ENCODE measurements at regions not wholly inside any gene's neighbourhood (a gene's known extent, or its start where the extent isn't known, plus 50 kb on each side); places are given as distances from the start of the nearest gene placed in this dataset.

DNA sequence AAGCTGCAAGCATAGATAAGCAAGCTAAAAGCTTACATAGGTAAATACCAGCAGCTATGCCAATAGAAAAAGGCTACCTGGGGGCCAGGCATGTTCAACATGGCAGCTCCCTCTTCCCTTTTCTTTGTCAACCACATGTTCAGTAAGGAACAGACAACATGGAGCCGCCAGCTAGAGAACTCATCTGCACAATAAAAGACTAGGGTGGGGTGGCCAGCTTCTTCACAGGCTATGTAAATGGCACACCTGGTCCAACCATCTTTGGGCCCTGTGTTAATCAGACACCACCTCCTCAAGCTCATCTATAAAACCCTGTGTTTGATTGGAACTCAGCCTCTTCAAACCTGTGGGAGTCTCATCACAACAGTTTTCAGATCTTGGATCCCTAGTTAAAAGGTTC is 129.7 kb upstream of the TMPO start:
- H3K9me3 ChIP-seq (ENCODE audit: low read depth, low read length): no peaks in the 10 kb centered on the region
- no peaks in the 10 kb centered on the region for H3K36me3 ChIP-seq (ENCODE audit: insufficient read depth, low read length)
- no peak overlapping the region for H3K9ac ChIP-seq (ENCODE audit: insufficient read length)
- no peak for DNase-seq (ENCODE audit: low read depth, low spot score)
- no peak overlapping the region for H3K27ac ChIP-seq
- no peak overlapping the region for H3K4me3 ChIP-seq
- no peak for TF ChIP-seq FOXP2 (optimal IDR thresholded peaks at IDR 0.05; ENCODE audit: control extremely low read depth, extremely low read length, insufficient read depth)
- TF ChIP-seq EZH2 (IDR thresholded peaks at IDR 0.05): no peak
- no peak for TF ChIP-seq POLR2AphosphoS5 (IDR thresholded peaks at IDR 0.05; ENCODE audit: borderline replicate concordance, low read depth, low read length)

DNA sequence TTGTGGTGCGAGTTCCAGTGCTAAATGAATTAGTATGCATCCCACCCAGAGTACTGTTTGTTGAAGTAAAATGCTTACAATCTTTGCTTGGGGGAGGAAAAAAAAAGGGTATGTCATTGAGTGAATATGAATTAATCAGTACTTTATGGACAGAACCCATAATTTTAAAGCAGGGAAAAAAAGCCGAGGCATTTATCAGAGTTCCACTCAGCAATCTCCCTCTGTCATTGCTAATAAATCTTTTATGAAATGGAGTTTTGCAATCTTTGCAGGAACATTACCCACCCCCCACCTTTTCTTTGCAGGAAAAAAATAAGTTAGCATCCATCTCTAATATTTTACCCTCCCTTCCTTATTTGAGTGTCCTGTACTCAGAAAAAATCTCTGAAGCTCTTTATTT is 127.9 kb upstream of the TMPO start:
- no peak for DNase-seq (ENCODE audit: low read depth, low spot score)
- H3K4me3 ChIP-seq: peak overlapping the region; percentile 16; the same call in 1 of the 2 replicates
- no peak overlapping the region for H3K9ac ChIP-seq (ENCODE audit: insufficient read length)
- no peak for TF ChIP-seq EZH2 (IDR thresholded peaks at IDR 0.05)
- no peak for TF ChIP-seq POLR2AphosphoS5 (IDR thresholded peaks at IDR 0.05; ENCODE audit: borderline replicate concordance, low read depth, low read length)
- no peak for TF ChIP-seq FOXP2 (optimal IDR thresholded peaks at IDR 0.05; ENCODE audit: control extremely low read depth, extremely low read length, insufficient read depth)
- no peaks in the 10 kb centered on the region for H3K36me3 ChIP-seq (ENCODE audit: insufficient read depth, low read length)
- H3K9me3 ChIP-seq (ENCODE audit: low read depth, low read length): no peaks in the 10 kb centered on the region
- 0 out of 2 replicates have a peak overlapping the region, but pooled peaks have one; percentile 8 for H3K27ac ChIP-seq

DNA sequence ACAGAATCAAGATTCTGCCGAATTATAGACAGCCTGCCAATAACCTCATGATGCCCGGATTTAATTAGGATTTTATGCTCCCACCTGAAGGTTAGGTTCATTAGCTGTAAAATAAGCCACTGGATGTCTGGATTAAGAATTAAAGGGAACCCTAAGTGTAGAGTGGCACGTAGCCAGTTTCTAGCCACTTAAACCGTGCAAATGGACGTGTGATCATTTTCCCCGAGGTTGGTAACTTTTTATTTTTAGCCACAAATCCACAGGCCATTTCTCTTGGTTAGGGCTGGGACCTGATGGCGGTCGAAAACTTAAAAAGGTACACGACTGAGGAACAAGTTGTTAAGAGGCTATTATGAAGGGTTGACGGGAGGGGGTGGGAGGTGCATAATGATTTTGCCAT is 127.3 kb upstream of the TMPO start:
- no peak for TF ChIP-seq FOXP2 (optimal IDR thresholded peaks at IDR 0.05; ENCODE audit: control extremely low read depth, extremely low read length, insufficient read depth)
- no peak for TF ChIP-seq POLR2AphosphoS5 (IDR thresholded peaks at IDR 0.05; ENCODE audit: borderline replicate concordance, low read depth, low read length)
- TF ChIP-seq EZH2 (IDR thresholded peaks at IDR 0.05): no peak
- H3K9ac ChIP-seq (ENCODE audit: insufficient read length): no peak overlapping the region
- H3K4me3 ChIP-seq: no peak overlapping the region
- DNase-seq (ENCODE audit: low read depth, low spot score): no peak
- H3K27ac ChIP-seq: no peak overlapping the region
- H3K36me3 ChIP-seq (ENCODE audit: insufficient read depth, low read length): no peaks in the 10 kb centered on the region
- no peaks in the 10 kb centered on the region for H3K9me3 ChIP-seq (ENCODE audit: low read depth, low read length)

DNA sequence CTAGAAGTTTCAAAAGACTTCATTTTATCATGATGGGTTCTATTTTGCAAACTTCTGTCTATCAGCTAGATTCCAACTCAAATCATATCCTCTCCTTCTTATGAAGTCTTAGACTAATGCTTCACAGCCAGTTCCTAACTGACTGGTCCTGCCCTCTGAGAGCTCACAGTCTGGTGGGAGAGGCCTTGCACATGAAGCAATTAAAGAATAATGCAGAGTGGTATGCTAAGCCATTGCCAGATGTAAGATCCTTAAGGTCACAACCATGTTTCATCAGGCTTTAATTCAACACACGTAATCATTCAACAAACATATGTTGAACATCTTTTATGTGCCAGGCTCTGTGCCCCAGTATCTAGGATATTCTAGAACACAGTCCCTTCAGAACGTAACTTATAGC is 125.8 kb upstream of the TMPO start:
- H3K4me3 ChIP-seq: no peak overlapping the region
- no peaks in the 10 kb centered on the region for H3K36me3 ChIP-seq (ENCODE audit: insufficient read depth, low read length)
- H3K9ac ChIP-seq (ENCODE audit: insufficient read length): no peak overlapping the region
- no peaks in the 10 kb centered on the region for H3K9me3 ChIP-seq (ENCODE audit: low read depth, low read length)
- no peak overlapping the region for H3K27ac ChIP-seq
- DNase-seq (ENCODE audit: low read depth, low spot score): no peak
- TF ChIP-seq POLR2AphosphoS5 (IDR thresholded peaks at IDR 0.05; ENCODE audit: borderline replicate concordance, low read depth, low read length) (no peak), EZH2 (IDR thresholded peaks at IDR 0.05) (no peak), FOXP2 (optimal IDR thresholded peaks at IDR 0.05; ENCODE audit: control extremely low read depth, extremely low read length, insufficient read depth) (no peak)

DNA sequence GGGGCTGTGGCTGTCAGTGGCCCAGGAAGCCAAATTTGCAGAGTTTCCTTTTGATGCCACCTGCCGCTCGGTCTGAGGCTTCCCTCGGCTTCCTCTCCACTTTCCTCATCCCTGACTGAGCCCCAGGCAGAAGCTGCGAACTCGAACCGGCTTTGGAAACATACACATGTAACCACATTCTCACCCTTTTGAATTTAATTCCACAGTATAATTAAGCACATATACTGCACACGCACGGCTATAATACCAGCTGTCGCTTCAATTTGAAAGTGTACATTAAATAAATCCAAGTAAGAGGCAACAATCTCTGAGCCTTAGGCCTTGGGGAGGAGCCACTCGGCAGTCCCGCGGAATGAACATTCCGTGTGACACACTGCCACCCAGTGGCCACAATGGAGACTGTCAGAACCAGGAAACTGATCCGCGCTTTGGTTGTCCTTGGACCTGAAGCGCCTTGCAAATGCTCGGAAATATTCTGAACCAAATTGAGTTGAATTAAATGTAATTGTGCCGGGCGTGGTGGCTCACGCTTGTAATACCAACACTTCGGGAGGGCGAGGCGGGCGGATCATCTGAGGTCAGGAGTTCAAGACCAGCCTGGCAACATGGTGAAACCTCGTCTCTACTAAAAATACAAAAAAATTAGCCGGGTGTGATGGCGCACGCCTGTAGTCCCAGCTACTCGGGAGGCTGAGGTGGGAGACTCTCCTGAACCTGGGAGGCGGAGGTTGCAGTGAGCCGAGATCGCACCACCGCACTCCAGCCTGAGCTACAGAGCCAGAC is 117.9 kb upstream of the TMPO start:
- H3K9ac ChIP-seq (ENCODE audit: insufficient read length): peak overlapping the region; percentile 23
- DNase-seq (ENCODE audit: low read depth, low spot score): peak; percentile 77
- no peak for TF ChIP-seq FOXP2 (optimal IDR thresholded peaks at IDR 0.05; ENCODE audit: control extremely low read depth, extremely low read length, insufficient read depth)
- TF ChIP-seq EZH2 (IDR thresholded peaks at IDR 0.05): no peak
- TF ChIP-seq POLR2AphosphoS5 (IDR thresholded peaks at IDR 0.05; ENCODE audit: borderline replicate concordance, low read depth, low read length): no peak
- H3K27ac ChIP-seq: peak overlapping the region; percentile 47
- peak overlapping the region; percentile 88 for H3K4me3 ChIP-seq
- H3K36me3 ChIP-seq (ENCODE audit: insufficient read depth, low read length): no peaks in the 10 kb centered on the region
- no peaks in the 10 kb centered on the region for H3K9me3 ChIP-seq (ENCODE audit: low read depth, low read length)

DNA sequence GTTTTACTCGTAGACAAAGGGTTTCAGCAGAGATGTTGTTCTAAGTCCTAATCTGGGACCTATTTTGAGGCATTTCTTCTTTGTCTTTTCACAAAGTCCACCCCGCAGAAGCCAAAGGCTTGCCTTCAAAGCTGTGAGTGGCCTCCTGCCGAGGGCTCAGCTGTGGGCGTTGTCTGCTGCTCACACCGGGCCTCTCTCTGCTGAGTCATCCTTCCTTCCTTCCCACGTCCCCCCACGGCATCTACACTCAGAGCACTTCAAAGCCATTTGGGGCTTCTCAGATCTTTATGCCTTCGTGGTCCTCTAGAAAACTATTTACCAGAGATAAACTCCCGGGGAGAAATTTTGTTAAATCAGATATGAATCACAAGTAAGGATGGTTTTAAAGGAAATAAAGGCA is 115.9 kb upstream of the TMPO start:
- peak overlapping the region; percentile 54 for H3K9ac ChIP-seq (ENCODE audit: insufficient read length)
- TF ChIP-seq EZH2 (IDR thresholded peaks at IDR 0.05) (no peak), POLR2AphosphoS5 (IDR thresholded peaks at IDR 0.05; ENCODE audit: borderline replicate concordance, low read depth, low read length) (no peak), FOXP2 (optimal IDR thresholded peaks at IDR 0.05; ENCODE audit: control extremely low read depth, extremely low read length, insufficient read depth) (no peak)

DNA sequence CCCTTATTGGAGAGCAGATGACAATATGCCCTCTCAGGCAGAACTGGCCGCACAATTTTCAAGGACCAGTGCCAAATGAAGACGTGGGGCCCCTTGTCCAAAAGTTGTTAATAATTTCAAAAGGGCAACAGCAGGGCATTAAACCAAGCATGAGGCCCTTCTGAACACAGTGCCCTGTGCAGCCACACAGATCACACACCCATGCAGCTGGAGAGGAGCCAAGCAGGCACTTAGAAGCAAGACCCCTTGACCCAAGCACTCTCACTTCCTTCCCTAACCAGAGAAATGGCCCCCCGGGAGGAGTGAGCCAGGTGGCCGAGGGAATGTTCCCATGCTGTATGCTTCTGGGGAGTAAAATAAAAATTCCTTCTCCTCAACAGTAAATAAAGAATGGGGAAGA is 114.0 kb upstream of the TMPO start:
- TF ChIP-seq FOXP2 (optimal IDR thresholded peaks at IDR 0.05; ENCODE audit: control extremely low read depth, extremely low read length, insufficient read depth) (no peak), POLR2AphosphoS5 (IDR thresholded peaks at IDR 0.05; ENCODE audit: borderline replicate concordance, low read depth, low read length) (no peak), EZH2 (IDR thresholded peaks at IDR 0.05) (no peak)
- Histone ChIP-seq H3K9me3 (ENCODE audit: low read depth, low read length) (no peaks in the 10 kb centered on the region), H3K9ac (ENCODE audit: insufficient read length) (no peak overlapping the region), H3K27ac (no peak overlapping the region), H3K36me3 (ENCODE audit: insufficient read depth, low read length) (no peaks in the 10 kb centered on the region), H3K4me3 (no peak overlapping the region)
- no peak for DNase-seq (ENCODE audit: low read depth, low spot score)

More for the DNA sequence above, 115.9 kb upstream of the TMPO start:
- no peaks in the 10 kb centered on the region for H3K9me3 ChIP-seq (ENCODE audit: low read depth, low read length)
- peak overlapping the region; percentile 56 for H3K4me3 ChIP-seq
- DNase-seq (ENCODE audit: low read depth, low spot score): no peak
- peak overlapping the region; percentile 81 for H3K27ac ChIP-seq
- no peaks in the 10 kb centered on the region for H3K36me3 ChIP-seq (ENCODE audit: insufficient read depth, low read length)

DNA sequence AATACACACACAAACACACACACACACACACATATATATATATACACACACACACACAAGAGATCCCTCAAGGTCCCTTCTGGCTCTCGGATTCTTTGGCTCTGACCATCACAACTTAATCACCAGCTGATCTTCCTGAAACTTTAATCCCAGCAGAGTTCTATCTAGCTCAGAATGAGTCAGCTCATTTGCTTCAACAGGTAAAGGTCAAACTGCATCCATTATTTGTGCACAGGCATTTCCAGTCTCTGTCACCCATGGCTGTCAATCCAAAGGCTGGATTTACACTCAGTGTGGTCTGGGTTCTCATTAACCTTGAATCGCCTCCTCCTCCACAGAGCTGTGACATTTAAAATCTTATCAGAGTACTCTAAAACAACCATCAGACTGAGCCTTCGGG is 113.3 kb upstream of the TMPO start:
- Histone ChIP-seq H3K9ac (ENCODE audit: insufficient read length) (no peak overlapping the region), H3K27ac (no peak overlapping the region), H3K36me3 (ENCODE audit: insufficient read depth, low read length) (no peaks in the 10 kb centered on the region), H3K9me3 (ENCODE audit: low read depth, low read length) (no peaks in the 10 kb centered on the region), H3K4me3 (no peak overlapping the region)
- DNase-seq (ENCODE audit: low read depth, low spot score): no peak
- TF ChIP-seq POLR2AphosphoS5 (IDR thresholded peaks at IDR 0.05; ENCODE audit: borderline replicate concordance, low read depth, low read length) (no peak), FOXP2 (optimal IDR thresholded peaks at IDR 0.05; ENCODE audit: control extremely low read depth, extremely low read length, insufficient read depth) (no peak), EZH2 (IDR thresholded peaks at IDR 0.05) (no peak)

Measured in SK-N-MC (cell line).